Transverse colon (tissue), 4 donors: ENCODE measurements at regions not wholly inside any gene's neighbourhood (a gene's known extent, or its start where the extent isn't known, plus 50 kb on each side); places are given as distances from the start of the nearest gene placed in this dataset.

Experiments
- DNase-seq: peaks from one replicate; pipeline ENCODE4 v3.0.0-alpha.2; 2019
- H3K27ac ChIP-seq, 4 donors: fragments of 200-600 bp; sonication (generic); 2 replicates each; pipeline ENCODE4 v1.5.1; 2016 to 2018; ENCODE audit warnings: inconsistent platforms in 4 of 4
- H3K27me3 ChIP-seq: fragments of 200-600 bp; sonication (generic); 2 replicates; pipeline ENCODE4 v1.5.1; 2017; ENCODE audit warnings: inconsistent platforms
- H3K36me3 ChIP-seq, 4 donors: fragments of 200-600 bp; sonication (generic); 2 replicates each; pipeline ENCODE4 v1.5.1; 2017 to 2019; ENCODE audit warnings: inconsistent platforms in 4 of 4
- H3K4me1 ChIP-seq, 4 donors: fragments of 200-600 bp; sonication (generic); 2 replicates each; pipeline ENCODE4 v1.5.1; 2017 to 2020; ENCODE audit warnings: inconsistent platforms in 4 of 4
- H3K4me3 ChIP-seq, 4 donors: fragments of 200-600 bp; sonication (generic); 1 replicate in 1 of 4; 2 replicates in 3 of 4; pipeline versions ENCODE4 v1.5.1 to v1.6.1; 2017 to 2019; ENCODE audit warnings: inconsistent platforms in 4 of 4
- H3K9me3 ChIP-seq, 2 donors: fragments of 200-600 bp; sonication (generic); 2 replicates each; pipeline ENCODE4 v1.5.1; 2017 to 2019; ENCODE audit warnings: inconsistent platforms in 2 of 2
- CTCF ChIP-seq, 5 experiments: fragments of 200-600 bp in 3 of 5; fragments of 450-650 bp in 2 of 5; sonication (generic) in 3 of 5; IDR thresholded peaks; 1 replicate in 2 of 5; 2 replicates in 3 of 5; pipeline ENCODE4 v1.5.1; 2016 to 2017; ENCODE audit warnings: antibody characterized with exemption in 5 of 5, inconsistent platforms in 3 of 5, mild to moderate bottlenecking in 2 of 5, moderate library complexity in 1 of 5
- EP300 ChIP-seq: sonication (generic); formaldehyde crosslinking; IDR thresholded peaks from one replicate; pipeline ENCODE4 v1.6.1; 2017; ENCODE audit warnings: antibody characterized with exemption, low read depth
- POLR2A ChIP-seq: fragments of 450-650 bp; IDR thresholded peaks from one replicate; pipeline ENCODE4 v1.6.1; 2016; ENCODE audit warnings: antibody characterized with exemption, mild to moderate bottlenecking, moderate library complexity
- POLR2AphosphoS5 ChIP-seq, 3 donors: sonication (generic); formaldehyde crosslinking; IDR thresholded peaks; one replicate each; pipeline ENCODE4 v1.6.1; 2016; ENCODE audit warnings: antibody characterized with exemption in 3 of 3
- WGBS, 2 donors: methylation state at CpG; one replicate each; pipeline ENCODE4 v1.1.5; 2018; ENCODE audit warnings: low coverage in 1 of 2; 5-methylcytosine and 5-hydroxymethylcytosine counted together
- in situ Hi-C, 4 donors: fragments of 200-750 bp; cut with MboI; loops; one replicate each; pipeline versions ENCODE4 v1.15.0 to v1.15.1; 2017; ENCODE audit warnings: low sequenced_read_pairs in 3 of 4, low pct_ligation_motif_present in 1 of 4, low pct_unique_long_range_greater_than_20kb in 1 of 4
- intact Hi-C: fragments of 100-400 bp; cut with DNase I; formaldehyde crosslinking; loops from one replicate; pipeline ENCODE4 v1.15.1; 2023; ENCODE audit warnings: low total_unique reads

- Histone ChIP-seq H3K4me1 (no peaks in the 10 kb centered on the region), H3K36me3 (no peaks in the 10 kb centered on the region), H3K4me3 (no peak overlapping the region), H3K27me3 (no peaks in the 10 kb centered on the region), H3K9me3 (no peaks in the 10 kb centered on the region), H3K27ac (no peak overlapping the region)
- TF ChIP-seq CTCF (IDR thresholded peaks at IDR 0.05) (no peak), EP300 (no peak), POLR2A (no peak), POLR2AphosphoS5 (IDR thresholded peaks at IDR 0.05) (no peak)
- in situ Hi-C loops = no loop called here
- 89 to 95% methylated on average over 7 to 9 of the region's 9 CpGs for WGBS, 2 donors
- intact Hi-C loops = no loop called here
- DNase-seq = no peak
Observed at GRCh38 chr7:10085231-10085630, 888.4 kb upstream of the PHF14 start.

GRCh38 chr7:10100572-10100971, 873.1 kb upstream of the PHF14 start:
- 44 to 55% methylated on average over 2 of the region's 2 CpGs for WGBS, 2 donors
- Histone ChIP-seq H3K36me3 (no peaks in the 10 kb centered on the region), H3K9me3 (no peaks in the 10 kb centered on the region), H3K27ac (no peak overlapping the region), H3K4me3 (no peak overlapping the region), H3K4me1 (no peaks in the 10 kb centered on the region), H3K27me3 (no peaks in the 10 kb centered on the region)
- in situ Hi-C loops (no loop called here), intact Hi-C loops (no loop called here)
- DNase-seq = no peak
- TF ChIP-seq POLR2AphosphoS5 (IDR thresholded peaks at IDR 0.05) (no peak), POLR2A (no peak), EP300 (no peak), CTCF (IDR thresholded peaks at IDR 0.05) (no peak)

GRCh38 chr7:10101351-10101750, 872.3 kb upstream of the PHF14 start:
- H3K27ac ChIP-seq = no peak overlapping the region
- WGBS, 2 donors = 80 to 85% methylated on average over 2 of the region's 2 CpGs
- H3K9me3 ChIP-seq = no peaks in the 10 kb centered on the region
- no peaks in the 10 kb centered on the region for H3K27me3 ChIP-seq
- H3K36me3 ChIP-seq = no peaks in the 10 kb centered on the region
- H3K4me1 ChIP-seq = no peaks in the 10 kb centered on the region
- intact Hi-C loops (no loop called here), in situ Hi-C loops (no loop called here)
- no peak overlapping the region for H3K4me3 ChIP-seq
- DNase-seq = no peak
- no peak for TF ChIP-seq POLR2AphosphoS5 (IDR thresholded peaks at IDR 0.05)
- no peak for TF ChIP-seq EP300
- TF ChIP-seq CTCF (IDR thresholded peaks at IDR 0.05) = no peak
- no peak for TF ChIP-seq POLR2A

- in situ Hi-C loops = no loop called here
Observed at GRCh38 chr7:10104292-10104691, 869.4 kb upstream of the PHF14 start.

More at GRCh38 chr7:10104292-10104691, 869.4 kb upstream of the PHF14 start:
- Histone ChIP-seq H3K27me3 (no peaks in the 10 kb centered on the region), H3K4me1 (no peaks in the 10 kb centered on the region), H3K27ac (no peak overlapping the region), H3K36me3 (no peaks in the 10 kb centered on the region), H3K9me3 (no peaks in the 10 kb centered on the region), H3K4me3 (no peak overlapping the region)
- WGBS, 2 donors = 68 to 79% methylated on average over 3 of the region's 3 CpGs
- intact Hi-C loops = loop anchor here (2.0 kb wide), 1 partner anchor 33 kb away; no protein-coding TSS in a partner anchor
- no peak for DNase-seq
- TF ChIP-seq EP300 (no peak), CTCF (IDR thresholded peaks at IDR 0.05) (no peak), POLR2A (no peak), POLR2AphosphoS5 (IDR thresholded peaks at IDR 0.05) (no peak)
